ENCODE measurements at regions not wholly inside any gene's neighbourhood (a gene's known extent, or its start where the extent isn't known, plus 50 kb on each side); places are given as distances from the start of the nearest gene placed in this dataset.

DNA sequence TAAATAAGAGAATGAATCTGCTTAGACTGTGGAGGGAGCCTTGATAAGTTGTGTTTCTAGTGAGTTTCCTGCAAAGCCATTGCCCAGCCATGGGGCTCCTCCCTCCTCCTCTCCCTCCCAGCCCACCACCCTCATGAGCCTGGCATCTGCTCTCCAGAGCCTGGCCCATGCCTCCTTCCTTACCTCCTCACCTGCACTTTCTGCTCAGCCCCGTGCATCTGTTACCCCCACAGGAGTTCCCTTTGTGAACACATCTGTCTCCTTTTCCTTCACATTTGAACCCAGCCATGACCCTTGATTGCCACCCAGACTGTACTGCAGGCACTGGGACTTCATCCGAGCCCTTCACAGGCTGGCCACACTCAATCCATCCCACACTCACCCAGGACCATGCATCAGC is 395.6 kb downstream of the IRX2 start:
- TF ChIP-seq, protein P1, sequence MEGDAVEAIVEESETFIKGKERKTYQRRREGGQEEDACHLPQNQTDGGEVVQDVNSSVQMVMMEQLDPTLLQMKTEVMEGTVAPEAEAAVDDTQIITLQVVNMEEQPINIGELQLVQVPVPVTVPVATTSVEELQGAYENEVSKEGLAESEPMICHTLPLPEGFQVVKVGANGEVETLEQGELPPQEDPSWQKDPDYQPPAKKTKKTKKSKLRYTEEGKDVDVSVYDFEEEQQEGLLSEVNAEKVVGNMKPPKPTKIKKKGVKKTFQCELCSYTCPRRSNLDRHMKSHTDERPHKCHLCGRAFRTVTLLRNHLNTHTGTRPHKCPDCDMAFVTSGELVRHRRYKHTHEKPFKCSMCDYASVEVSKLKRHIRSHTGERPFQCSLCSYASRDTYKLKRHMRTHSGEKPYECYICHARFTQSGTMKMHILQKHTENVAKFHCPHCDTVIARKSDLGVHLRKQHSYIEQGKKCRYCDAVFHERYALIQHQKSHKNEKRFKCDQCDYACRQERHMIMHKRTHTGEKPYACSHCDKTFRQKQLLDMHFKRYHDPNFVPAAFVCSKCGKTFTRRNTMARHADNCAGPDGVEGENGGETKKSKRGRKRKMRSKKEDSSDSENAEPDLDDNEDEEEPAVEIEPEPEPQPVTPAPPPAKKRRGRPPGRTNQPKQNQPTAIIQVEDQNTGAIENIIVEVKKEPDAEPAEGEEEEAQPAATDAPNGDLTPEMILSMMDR (IDR thresholded peaks at IDR 0.05; ENCODE audit: poor library complexity, severe bottlenecking) = no peak
- TF ChIP-seq EZH2 (IDR thresholded peaks at IDR 0.05; ENCODE audit: borderline replicate concordance, insufficient read depth, low read length, poor library complexity, severe bottlenecking) = no peak
- no peak for TF ChIP-seq POLR2AphosphoS5 (IDR thresholded peaks at IDR 0.05)
- TF ChIP-seq TAF1 (IDR thresholded peaks at IDR 0.05; ENCODE audit: low read depth) = no peak

Measured in neural cell (in vitro differentiated cells).